C4-2B (cell line): ENCODE measurements at regions not wholly inside any gene's neighbourhood (a gene's known extent, or its start where the extent isn't known, plus 50 kb on each side); places are given as distances from the start of the nearest gene placed in this dataset.

Experiments
- CTCF ChIP-seq: fragments of 450-650 bp; conservative IDR thresholded peaks from 2 replicates; pipeline ENCODE4 v1.5.1; 2017; ENCODE audit warnings: mild to moderate bottlenecking
- ZFX ChIP-seq: fragments of 450-650 bp; IDR thresholded peaks from 2 replicates; pipeline ENCODE4 v1.6.1; 2017

GRCh38 chr6:50124572-50124971, 74.8 kb upstream of the DEFB112 start:
- TF ChIP-seq CTCF: no peak
- no peak for TF ChIP-seq ZFX
